ENCODE measurements at regions not wholly inside any gene's neighbourhood (a gene's known extent, or its start where the extent isn't known, plus 50 kb on each side); places are given as distances from the start of the nearest gene placed in this dataset.

DNA sequence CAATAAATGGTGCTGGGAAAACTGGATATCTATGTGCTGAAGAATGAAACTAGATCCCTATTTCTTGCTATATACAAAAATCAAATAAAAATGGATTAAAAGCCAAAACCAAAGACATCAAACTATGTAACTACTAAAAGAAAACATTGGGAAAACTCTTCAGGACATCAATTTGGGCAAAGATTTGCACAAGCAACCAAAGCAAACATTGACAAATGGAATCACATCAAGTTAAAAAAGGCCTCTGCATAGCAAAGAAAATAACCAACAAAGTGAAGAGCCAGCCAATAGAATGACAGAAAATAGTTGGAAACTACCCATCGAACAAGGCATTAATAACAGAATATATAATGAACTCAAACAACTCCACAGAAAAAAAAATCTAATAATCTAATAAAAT, 1495.3 kb downstream of the SI start:
- no peak overlapping the region for H3K4me3 ChIP-seq (ENCODE audit: low read depth, low read length)
- TF ChIP-seq, protein P1, sequence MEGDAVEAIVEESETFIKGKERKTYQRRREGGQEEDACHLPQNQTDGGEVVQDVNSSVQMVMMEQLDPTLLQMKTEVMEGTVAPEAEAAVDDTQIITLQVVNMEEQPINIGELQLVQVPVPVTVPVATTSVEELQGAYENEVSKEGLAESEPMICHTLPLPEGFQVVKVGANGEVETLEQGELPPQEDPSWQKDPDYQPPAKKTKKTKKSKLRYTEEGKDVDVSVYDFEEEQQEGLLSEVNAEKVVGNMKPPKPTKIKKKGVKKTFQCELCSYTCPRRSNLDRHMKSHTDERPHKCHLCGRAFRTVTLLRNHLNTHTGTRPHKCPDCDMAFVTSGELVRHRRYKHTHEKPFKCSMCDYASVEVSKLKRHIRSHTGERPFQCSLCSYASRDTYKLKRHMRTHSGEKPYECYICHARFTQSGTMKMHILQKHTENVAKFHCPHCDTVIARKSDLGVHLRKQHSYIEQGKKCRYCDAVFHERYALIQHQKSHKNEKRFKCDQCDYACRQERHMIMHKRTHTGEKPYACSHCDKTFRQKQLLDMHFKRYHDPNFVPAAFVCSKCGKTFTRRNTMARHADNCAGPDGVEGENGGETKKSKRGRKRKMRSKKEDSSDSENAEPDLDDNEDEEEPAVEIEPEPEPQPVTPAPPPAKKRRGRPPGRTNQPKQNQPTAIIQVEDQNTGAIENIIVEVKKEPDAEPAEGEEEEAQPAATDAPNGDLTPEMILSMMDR (conservative IDR thresholded peaks at IDR 0.05; ENCODE audit: low read depth, low read length) = no peak
- no peak for DNase-seq (ENCODE audit: low read depth)

DNA sequence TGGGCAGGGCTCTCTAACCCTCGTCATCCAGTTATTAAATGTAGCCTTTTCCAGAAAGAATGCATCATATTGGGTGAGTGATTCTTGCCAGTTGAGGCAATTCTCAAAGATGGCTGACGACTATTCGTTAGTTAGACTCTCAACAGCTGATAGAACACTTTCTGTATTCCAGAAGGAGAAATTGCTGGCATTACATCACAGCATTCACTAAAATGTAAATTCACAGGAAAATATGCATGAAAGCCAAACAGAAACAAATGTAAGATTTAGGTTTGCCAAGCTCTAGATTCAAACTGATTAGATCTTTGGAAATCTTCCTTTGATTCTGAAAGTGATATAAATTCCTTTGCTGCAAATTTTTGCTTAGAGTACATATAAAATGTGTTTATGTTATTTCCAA, 1501.0 kb downstream of the SI start:
- H3K4me3 ChIP-seq (ENCODE audit: low read depth, low read length) = no peak overlapping the region
- TF ChIP-seq, protein P1 (conservative IDR thresholded peaks at IDR 0.05; ENCODE audit: low read depth, low read length) = no peak
- DNase-seq (ENCODE audit: low read depth) = no peak

DNA sequence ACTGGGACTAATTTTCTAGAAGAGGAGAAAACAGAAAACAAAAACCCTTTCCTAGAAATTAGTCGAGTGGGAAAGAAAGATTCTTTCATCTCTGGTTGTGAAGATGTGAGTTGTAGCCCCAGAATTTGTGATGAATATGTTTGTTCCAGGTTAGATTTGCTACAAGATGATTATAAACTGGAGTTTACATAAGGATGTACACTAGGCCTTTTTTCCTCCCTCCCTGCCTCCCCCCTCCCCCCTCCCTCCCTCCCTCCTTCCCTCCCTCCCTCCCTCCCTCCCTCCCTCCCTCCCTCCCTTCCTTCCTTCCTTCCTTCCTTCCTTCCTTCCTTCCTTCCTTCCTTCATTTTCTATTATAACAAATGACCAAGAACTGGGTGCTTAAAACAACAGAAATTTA, 1502.0 kb downstream of the SI start:
- H3K4me3 ChIP-seq (ENCODE audit: low read depth, low read length) = no peak overlapping the region
- TF ChIP-seq, protein P1 (conservative IDR thresholded peaks at IDR 0.05; ENCODE audit: low read depth, low read length) = no peak

DNA sequence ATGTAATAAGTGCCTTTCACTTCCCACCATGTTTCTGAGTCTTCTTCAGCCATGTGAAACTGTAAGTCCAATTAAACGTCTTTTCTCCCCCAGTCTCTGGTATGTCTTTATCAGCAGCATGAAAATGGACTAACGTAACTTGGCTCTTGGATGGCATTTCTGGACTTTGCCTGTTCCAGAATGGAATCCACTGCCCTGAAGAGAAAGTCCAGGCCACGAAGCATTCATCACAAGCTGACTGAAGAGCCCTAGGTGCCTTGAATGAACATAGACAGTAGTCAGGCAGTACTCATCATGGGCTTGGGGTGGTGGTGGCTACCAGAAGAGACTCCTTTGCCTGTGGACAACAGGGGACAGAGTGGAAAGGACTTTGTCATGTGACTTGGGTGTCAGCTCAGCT, 1505.0 kb downstream of the SI start:
- no peak overlapping the region for H3K4me3 ChIP-seq (ENCODE audit: low read depth, low read length)
- TF ChIP-seq, protein P1 (conservative IDR thresholded peaks at IDR 0.05; ENCODE audit: low read depth, low read length) = no peak
- DNase-seq (ENCODE audit: low read depth) = no peak

More for the DNA sequence above, 1502.0 kb downstream of the SI start:
- DNase-seq (ENCODE audit: low read depth) = no peak

DNA sequence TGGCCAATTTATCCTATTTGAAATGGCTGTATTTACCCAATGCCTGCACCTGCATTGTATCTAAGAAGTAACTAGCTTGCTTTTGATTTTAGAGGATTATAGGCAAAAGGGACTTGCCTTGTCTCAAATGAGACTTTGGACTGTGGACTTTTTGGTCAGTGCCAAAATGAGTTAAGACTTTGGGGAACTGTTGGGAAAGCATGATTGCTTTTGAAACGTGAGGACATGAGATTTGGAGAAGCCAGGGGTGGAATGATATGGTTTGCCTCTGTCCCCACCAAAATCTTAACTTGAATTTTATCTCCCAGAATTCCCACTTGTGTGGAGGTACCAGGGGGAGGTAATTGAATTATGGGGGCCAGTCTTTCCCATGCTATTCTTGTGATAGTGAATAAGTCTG, 1505.4 kb downstream of the SI start:
- TF ChIP-seq, protein P1 (conservative IDR thresholded peaks at IDR 0.05; ENCODE audit: low read depth, low read length) = no peak
- DNase-seq (ENCODE audit: low read depth) = no peak

DNA sequence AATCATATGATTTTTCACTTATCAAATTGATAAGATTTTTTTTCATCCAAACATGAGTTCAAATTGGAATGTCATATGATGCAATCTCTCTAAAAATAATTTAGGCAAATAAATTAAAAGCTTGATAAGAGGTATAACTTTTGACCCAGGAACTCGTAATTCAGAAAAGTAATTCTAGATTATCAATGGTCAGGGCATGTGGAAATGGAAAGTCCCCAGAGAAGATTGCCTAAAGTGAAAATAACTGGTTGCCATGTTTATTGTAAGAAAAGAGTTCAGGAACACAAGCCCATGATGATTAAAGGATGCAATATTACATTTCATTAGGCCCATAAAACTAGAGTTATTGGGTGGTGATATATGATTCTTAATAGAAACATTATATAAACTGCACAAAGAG, 1514.8 kb downstream of the SI start:
- DNase-seq (ENCODE audit: low read depth) = no peak
- H3K4me3 ChIP-seq (ENCODE audit: low read depth, low read length) = no peak overlapping the region
- TF ChIP-seq, protein P1 (conservative IDR thresholded peaks at IDR 0.05; ENCODE audit: low read depth, low read length) = no peak

More for the DNA sequence above, 1505.4 kb downstream of the SI start:
- no peak overlapping the region for H3K4me3 ChIP-seq (ENCODE audit: low read depth, low read length)

DNA sequence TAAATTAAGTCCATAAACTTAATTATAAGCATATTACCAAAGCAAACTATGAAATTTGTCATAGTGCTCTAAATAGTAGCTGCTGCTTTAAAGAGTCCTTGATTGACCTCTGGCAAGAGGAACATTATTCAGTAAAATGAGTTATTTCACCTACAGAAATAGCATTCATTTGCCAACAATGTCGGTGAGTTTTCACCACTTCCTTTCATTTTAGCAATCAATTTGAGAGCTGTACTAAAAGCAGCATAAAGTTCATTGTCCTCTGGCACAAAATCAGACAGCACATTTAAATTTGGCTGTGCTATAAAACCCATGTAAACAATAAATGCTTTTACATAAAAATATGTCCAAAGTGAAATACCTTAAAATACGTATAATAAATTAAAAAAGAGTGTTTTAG, 1515.7 kb downstream of the SI start:
- TF ChIP-seq, protein P1 (conservative IDR thresholded peaks at IDR 0.05; ENCODE audit: low read depth, low read length) = no peak

More for the DNA sequence above, 1515.7 kb downstream of the SI start:
- H3K4me3 ChIP-seq (ENCODE audit: low read depth, low read length) = no peak overlapping the region
- no peak for DNase-seq (ENCODE audit: low read depth)
